CD4-positive, alpha-beta T cell treated with Interleukin-4 for 1 hour (primary cell): ENCODE measurements at regions not wholly inside any gene's neighbourhood (a gene's known extent, or its start where the extent isn't known, plus 50 kb on each side); places are given as distances from the start of the nearest gene placed in this dataset.

Source experiments
- DNase-seq, 2 donors: peaks; one replicate each; pipeline ENCODE4 v3.0.0-alpha.2; 2020 to 2022

DNA sequence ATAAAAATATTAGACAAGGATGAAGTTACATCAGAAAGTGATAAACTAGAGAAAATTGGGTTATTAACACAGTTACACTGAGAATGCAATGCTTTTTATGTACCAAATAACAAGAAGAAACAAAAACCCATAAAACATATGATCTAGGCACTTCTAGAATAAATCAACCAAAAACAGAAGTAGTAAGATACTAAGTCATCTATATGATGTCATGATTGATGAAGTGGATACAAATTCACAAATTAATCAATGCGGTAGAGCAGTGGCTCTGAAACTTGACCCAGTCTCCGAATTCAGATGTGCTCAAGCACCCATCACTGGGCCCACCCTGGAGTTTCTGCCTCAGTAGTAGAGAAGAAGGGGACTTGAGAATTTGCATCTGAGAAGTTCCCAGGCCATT lies 112.1 kb upstream of the SSTR4 start:
- no peak for DNase-seq

DNA sequence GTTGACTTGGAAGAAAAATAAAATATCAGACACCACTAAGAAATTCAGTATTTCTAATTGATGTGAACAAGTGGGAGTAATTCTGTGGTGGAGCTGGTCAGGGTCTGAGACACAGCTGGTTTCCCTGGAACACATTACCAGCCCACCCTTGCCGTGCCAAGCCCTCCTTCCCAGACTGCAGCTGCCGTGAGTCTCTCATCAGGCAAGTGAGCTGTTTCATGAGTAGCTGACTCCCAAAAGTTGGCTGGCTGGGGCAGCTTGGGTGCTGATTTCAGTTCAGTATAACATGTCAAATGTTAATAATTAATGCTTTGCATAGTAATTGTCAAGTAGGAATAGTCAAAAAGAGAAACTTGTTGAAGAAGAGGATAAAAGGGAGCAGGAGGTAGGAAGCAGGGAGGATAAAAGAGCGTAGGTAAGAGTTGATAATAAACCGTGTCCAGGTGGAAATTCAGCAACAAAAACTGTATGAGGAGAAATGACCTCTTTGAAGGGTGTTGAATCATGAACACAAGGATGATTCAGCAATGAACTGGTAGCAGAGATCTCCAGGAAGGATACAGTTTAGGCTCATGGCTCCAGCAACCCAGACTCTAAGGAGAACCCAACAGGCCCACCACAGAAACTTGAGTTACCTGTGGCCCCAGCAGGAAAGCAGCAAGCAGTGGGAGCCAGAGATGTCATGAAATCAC lies 110.9 kb upstream of the SSTR4 start:
- DNase-seq = no peak

DNA sequence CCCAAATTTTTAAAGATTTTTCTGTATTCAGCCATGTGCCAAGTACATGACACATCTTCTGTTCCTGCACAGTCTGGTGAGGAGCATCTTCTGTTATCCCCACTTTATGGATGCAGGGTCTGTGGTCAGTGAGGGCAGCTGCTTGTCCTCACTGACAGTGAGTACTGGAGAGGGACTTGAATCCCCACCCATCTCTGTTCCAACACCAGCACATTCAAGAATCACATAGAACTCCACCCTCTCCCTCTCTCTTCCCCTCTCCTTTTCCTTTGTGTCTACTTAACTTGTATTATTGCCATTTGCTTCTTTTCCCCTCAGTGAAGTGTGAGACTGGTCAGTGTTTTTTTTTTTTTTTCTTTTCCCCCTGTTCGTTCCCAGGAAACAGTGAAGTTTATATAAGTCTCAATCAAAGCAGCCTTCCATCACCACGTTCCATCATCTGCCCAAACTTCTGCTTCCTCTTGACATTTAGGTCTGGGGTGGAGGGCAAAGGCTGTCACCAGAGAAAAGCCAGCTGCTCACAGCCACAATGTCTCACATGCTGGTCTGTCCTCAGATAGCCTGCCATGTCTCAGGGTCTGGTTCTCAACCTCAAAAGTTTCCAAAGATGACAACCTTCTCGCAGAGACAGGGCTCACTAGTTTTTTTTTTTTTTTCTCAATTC lies 110.0 kb upstream of the SSTR4 start:
- no peak for DNase-seq

DNA sequence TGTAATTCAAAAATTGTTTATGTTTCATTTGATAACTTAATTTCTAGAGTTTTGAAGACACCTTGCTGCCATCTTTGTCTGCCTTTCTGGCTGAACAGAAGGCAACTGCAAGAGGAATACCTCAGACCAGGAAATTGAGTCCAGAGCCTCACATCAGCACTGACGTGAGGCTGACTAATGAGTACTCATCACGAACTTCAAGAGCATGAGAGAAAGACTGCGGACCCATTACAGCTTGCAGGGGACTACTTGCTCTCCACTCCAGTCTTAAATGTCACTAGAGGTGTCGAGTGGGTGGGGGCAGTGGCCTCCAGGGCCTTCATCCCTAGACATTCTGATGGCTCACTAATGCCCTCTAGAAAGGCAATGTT lies 109.5 kb upstream of the SSTR4 start:
- no peak for DNase-seq

DNA sequence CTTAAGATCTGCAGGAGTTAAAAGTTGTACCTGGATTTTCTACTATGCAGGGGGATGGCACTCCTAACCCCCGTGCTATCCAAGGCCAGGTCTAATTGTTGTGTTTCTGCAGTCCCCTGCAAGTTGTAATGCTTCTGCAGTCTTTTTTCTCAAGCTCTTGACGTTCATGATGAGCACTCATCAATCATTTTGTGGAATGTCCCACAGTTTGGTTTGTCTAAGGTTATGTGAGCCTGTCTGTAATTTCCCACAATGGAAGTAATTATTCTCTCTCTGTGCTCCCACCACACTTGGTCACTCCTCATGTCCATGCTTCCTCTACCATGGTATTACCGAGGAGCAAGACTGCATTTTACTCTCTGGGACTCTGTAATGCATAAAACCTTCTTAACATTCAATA lies 107.6 kb upstream of the SSTR4 start:
- DNase-seq = no peak

DNA sequence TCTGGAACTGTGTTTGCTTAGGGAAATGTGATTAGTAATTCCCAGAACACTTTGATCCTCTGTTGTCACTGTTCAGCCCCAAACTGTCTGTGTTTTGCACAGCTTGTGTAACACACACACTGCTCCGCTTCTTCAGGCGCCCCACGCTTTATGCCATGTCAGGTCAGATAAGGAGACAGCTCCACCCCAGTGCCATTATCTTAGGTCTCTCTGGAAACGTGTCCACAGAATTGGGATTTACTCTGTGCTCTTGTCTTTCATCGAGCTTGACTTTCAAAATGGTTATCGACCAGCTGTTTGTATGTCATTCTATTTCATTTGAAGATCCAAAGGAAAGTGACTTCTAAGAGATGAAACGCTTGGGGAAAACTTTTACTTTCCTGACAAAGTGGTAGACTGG lies 106.4 kb upstream of the SSTR4 start:
- DNase-seq = no peak

DNA sequence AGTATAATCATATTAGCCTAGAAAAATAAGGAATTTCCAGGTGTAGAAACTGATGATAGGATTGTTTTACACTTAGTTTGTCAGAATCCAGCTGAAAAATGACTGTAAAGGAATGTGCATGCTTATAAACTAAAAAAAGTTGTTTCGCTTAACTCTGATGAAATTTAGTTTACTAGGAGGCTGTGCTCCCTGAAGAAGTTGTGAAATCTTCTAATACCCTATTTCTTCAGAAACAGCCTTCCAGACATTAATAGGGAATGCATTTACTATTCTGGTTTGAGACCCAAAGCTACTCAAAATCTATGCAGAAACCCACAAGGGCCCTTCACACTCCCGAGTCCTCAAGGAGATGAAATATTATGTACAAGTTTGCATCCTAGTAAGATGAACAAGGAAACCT lies 105.5 kb upstream of the SSTR4 start:
- DNase-seq = no peak

DNA sequence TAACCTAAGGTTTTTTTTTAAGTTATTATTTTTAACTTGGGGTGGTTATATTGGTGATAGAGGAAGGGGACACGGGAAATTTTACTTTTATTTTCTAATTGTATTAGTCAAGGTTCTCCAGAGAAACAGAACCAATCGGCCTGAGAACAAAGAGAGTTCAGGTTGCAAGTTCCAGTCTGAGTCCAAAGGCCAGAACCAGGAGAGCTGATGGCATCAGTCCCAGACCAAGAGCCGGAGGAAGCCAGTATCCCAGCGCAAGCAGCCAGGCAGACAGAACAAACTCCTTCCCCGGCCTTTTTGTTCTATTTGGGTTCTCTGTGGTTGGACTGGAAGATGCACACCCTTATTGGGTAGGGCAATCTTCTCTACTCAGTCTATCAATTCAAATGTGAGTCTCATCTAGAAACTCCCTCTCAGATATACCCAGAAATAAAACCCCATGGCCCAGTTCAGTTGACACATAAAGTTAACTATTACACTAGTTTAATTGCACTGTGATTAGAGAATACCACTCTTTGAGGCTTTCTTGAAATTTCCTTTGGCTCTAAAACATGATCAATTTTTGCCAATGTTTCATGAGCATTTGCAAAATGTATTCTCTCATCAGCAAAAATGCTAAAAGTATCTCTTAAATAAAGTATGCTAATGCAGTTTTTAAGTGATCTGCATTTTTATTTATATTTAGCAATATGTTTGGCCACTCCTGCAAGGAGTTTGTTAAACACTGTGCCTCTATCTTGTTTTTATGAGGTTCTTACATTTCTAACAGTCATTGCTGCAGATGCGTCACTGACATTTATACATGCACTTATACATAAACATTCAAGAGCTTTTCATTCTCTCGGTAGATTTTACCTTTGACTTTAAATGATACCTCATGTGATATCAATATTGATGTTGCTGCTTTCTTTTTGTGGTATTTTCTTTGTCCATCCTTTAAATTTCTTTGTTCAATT lies 103.2 kb upstream of the SSTR4 start:
- no peak for DNase-seq

DNA sequence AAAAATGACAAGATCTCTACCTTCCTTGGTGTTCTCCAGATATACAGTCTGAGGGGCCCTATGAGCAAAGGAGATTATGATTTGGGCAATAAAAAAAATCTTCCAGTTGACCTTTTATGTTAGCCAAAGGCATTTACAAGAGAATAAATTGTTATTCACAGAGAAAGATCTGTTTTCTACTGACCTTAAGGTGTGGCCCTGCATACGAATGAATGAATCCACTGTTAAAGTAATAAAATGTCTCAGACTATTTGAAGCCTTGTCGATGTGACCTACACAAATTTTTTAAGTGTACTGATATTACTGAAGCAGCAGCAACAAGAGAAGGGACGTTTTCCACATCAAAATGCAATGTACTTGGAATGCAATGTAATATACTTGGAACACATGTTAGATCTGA lies 95.9 kb upstream of the SSTR4 start:
- no peak for DNase-seq

DNA sequence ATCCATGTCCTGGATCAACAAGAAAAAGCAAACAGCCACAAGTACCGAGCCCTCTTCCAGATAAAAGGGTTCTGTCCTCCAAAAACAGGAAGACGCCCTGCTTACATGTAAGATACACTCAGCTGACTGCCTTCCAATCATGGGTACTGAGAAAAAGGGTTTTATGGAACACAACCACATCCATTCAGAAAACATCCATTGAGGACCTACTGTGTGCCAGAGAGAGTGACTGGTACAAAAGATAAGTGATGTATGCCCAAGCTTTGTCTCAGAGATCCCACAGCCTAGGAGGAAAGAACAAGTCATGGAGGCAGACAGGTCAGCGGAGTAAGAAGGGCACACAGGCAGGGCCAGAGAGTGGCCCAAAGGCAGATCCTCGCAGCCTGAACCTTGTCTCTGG lies 94.8 kb upstream of the SSTR4 start:
- DNase-seq = no peak

DNA sequence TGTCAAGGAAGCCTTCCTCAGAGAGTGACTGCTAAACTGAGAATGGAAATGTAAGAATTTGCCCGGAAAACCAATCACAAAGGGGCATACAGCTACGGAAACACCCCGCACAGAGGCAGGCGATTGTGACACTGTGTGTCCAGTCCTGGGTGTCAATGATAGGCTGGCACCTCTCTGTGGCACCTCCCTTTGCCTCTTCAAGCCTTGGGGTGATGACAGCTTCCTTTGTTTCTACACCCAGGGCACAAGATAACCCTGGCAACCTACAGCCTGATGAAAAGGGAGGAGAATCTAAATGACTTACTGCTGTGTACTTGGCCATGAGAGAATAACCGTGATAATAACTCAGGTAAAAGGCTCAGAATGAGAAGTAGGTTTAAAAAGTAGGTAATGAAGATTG lies 93.6 kb upstream of the SSTR4 start:
- no peak for DNase-seq

DNA sequence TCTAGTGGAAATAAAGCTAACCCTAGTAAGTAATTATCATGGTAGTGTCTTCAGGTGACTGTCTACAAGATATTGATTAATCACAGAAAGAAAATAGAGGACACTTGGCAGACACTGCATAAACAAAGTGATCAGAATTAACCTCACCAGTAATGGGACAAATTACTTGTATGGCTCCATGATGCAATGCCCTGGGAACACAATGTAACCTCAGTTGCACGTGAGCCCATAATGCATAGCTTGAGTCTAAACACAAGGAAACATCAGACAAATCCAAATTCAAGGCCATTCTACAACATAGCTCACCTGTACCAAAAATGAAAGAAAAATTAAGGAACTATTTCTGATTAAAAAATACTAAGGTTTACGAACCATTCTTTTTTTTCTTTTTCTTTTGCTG lies 92.4 kb upstream of the SSTR4 start:
- DNase-seq = no peak

DNA sequence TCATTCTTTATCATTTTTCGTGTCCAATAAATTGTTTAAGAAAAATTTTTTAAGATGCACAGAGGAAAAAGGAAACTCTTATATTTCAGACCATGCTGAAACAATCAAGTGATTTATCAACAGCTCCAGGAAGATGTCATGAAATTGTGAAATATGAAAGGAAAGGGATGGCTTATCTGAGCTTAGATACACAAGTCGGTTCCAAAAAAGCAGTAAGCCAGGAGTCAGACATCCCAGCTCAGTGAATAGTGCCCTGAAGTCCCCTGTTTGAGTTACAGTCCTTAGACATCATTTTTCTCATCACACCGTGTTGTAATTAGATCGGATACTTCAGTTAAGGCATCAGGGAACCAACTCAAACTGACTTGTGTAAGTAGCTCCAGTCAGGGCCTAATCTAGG lies 91.0 kb upstream of the SSTR4 start:
- DNase-seq = no peak

DNA sequence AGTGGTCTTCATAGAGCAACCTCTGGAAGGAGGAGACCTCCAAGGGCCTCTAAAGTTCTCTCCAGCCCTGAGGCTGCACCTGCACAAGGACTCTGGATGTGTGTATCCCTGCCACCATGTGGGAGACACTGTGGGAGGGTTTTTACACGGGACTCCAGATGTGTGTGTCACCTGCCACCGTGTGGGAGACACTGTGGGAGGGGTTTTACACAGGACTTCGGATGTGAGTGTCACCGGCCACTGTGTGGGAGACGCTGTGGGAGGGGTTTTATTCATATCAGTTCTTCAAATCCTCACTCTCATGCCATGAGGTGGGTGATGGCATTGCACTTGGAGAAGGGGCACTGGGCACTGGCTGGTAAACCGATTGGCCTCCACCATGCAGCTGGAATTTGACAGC lies 90.2 kb upstream of the SSTR4 start:
- no peak for DNase-seq

DNA sequence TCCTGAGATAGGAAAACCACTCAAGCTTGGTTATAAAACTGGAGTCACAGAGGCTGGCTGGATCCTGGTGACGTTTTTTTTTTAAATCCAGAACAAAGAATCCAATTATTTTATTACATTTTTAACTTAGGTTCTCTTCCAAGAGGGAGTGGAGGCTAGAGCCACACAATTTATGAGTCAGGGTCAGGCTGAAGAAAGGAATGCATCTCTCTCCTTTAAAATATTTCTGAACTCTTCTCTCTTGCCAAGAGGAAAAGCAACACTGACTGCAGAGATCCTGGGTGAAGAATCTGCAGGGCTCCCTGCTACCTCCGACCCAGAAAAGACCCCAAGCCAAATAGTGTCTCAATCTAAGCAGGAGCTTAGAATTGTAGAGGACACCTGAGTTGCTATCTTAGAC lies 88.5 kb upstream of the SSTR4 start:
- DNase-seq = no peak

DNA sequence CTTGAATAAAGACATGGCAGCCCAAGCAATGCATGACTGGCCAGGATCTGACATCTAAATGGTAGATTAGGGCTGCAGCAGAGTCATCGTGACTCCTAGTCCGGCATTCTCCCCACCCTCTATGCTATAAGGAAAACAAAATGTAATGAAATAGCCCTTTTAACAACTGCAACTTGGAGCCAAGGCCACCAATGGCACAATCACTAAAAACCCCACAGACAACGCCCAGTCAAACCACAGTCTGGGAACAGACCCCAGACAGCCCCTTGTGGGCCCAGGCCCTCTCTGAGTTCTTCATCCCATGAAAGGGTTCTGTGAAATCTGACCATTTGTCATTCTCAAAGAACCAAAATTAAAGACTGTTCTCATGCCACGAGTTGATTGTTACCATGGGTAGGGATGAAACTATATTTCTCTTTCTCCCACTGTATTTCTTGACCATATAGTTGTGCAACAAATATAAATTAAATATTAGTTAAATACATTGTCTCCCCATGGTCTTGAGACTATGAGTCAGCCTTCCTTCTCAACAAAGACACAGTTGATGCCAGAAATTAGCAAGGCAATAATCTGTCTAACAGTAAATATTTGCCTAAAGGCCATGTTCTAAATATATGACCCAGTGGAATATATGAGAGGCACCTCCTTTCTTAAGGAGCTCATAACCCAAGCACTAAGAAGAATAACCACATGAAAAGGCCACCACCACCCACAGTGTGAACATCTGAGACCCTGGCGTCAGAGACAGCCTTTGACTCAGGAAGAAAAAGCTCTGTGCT lies 85.6 kb upstream of the SSTR4 start:
- DNase-seq = no peak

DNA sequence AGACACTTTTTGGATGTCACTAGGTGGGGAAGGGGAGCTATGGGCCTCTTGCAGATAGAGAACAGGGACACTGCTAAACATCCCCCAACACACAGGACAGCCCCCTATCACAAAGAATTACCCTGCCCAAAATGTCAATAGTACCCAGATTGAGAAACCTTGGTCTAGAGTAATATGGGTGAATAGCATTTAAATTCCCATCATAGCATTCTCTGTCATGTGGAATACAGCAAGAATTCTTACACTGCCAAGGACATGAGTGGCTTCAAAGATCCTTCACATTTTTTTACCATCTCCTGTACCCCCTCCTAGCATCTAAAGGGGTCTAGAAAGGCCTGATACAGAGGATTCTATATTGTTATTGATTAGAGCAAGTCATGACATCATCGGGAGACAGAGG lies 83.1 kb upstream of the SSTR4 start:
- no peak for DNase-seq

DNA sequence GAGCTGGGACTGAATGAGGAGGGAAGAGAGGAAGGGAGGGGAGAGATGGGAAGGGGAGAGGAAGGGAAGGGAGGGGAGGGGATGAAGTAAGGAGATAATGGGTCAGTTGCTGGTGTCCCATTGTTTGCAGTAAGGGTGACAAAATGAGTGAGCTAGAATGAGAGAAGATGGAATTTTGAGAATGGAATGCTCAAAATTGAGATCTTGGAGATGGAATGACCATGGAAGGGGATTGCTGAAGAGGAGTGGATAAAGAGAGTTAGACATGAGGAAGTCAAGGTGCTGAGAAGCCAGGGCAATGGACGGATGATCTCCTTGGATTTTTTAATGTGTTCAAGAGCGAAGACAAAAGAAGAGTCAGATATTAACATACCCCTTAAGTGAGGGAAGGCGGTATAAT lies 80.5 kb upstream of the SSTR4 start:
- DNase-seq = no peak

DNA sequence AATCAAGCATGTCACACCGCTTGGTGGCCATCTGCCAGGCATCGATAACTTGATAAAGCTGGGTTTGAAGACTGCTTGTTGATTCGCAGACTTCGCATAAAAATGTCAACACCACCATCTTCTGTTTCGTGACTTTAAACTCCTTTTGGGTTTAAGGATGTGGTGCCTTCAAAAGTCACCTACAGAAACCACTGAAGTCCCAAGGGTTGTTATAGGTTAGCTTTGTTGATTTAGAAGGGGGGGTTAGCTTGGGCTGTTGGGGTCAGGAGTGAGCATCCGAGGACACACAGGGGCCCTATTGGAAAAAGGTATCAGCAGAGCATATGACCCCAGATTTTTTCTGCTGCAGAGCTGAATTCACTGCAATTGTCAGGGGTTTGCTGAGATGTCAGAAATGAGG lies 76.7 kb upstream of the SSTR4 start:
- no peak for DNase-seq

DNA sequence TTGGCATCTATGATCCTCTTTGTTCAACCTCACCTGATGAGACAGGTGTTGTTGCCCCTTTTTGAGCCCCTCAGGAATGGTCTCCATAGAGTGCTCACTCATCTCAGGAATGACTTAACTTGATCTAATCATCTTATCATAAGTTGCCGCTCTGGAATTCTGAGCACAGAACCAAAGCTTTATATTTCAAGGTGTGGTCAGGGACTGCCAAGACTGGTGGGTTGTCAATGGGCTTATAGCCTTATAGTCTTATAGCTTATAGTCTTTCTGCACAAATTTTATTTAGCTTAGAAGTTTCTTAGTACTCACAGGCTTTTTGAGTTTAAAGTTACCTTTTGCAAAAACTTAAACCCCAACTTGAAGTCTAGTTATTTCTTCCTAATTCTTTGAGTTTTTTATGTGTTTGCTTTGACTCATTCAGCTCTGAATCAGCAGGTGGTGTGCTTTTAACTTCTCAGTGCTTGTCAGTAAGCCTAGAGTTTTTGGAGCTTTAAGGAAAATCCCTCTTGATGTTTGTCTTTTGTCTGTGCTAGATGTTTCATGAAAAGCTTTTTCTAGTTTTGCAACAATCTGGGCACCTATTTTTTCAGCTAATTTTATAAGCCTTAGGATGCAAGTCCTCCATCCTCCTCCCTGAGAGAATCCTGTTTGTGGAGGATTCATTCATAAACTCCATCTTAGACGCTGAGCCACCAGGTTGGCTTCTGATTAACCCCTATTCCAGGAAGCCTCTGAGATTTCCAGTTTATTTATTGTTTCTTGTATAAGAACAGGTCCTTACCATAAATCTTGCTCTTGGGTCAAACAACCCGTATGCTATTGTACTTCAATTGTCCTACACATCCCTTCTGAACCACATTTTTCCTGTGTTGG lies 72.3 kb upstream of the SSTR4 start:
- no peak for DNase-seq

DNA sequence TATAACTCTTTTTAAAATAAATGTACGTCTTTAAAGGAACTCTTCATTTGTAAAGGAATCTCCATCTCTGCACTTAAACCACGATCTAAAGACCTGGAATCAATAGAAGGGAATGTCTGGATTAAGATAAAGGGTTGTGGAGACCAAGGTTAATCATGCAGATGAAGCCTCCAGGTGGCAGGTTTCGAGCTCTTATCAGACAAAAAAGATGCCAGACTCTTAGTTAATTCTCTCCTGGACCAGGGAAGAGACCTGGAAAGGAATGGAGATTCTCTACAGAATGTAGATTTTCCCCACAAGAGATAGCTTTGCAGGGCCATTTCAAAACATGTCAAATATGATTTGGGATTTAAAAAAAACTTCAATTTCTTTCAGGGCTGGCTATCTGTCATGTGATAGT lies 71.5 kb upstream of the SSTR4 start:
- DNase-seq = no peak

DNA sequence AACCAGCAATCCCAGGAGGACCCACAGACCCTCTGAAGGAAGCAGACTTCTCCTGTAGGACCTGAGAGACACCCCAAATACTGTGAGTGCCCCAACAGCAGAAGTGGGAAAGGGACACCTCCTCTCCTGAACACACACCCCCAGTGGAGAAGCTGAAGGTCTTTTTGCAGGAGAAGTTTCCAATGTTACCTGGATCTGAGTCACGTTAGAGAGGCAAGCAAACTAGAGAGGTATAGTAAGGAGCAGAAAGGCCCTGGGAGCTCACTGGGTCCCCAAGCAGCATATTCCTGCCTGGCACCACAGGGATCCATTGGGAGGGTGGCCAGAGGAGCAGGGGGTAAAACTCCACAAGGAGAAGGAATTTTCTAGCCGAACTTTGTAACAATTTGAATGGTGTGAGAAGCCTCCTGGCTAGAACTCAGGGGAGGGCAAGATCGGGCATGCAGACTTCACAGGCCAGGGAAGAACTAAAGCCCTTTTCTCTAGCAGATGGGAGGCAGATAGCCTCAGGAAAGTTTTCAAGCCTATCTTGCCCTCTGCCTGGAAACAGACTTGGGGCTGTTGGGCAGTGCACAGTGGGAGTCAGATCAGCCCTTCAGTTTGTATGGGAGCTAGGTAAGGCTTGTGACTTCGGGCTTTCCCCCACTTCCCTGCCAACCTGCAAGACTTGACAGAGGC lies 68.2 kb upstream of the SSTR4 start:
- DNase-seq = no peak
